ENCODE measurements at regions not wholly inside any gene's neighbourhood (a gene's known extent, or its start where the extent isn't known, plus 50 kb on each side); places are given as distances from the start of the nearest gene placed in this dataset.
"Not testable (repeated sequence)": the region's sequence is repeated elsewhere in the genome, so short reads cannot be mapped to it uniquely, and the experiment has no call there.

- no peak for DNase-seq (ENCODE audit: low read depth)
Observed at GRCh38 chr2:220347626-220348025, 720.2 kb downstream of the SLC4A3 start.

GRCh38 chr2:220348206-220348605 lies 720.8 kb downstream of the SLC4A3 start:
- no peak for DNase-seq (ENCODE audit: low read depth)

GRCh38 chr2:220353897-220354296 lies 726.5 kb downstream of the SLC4A3 start:
- no peak for DNase-seq (ENCODE audit: low read depth)

GRCh38 chr2:220356076-220356475 lies 728.6 kb downstream of the SLC4A3 start:
- no peak for DNase-seq (ENCODE audit: low read depth)

GRCh38 chr2:220365023-220365422 lies 737.6 kb downstream of the SLC4A3 start:
- no peak for DNase-seq (ENCODE audit: low read depth)

GRCh38 chr2:220366765-220367164 lies 739.3 kb downstream of the SLC4A3 start:
- DNase-seq (ENCODE audit: low read depth): no peak

GRCh38 chr2:220370764-220371163 lies 743.3 kb downstream of the SLC4A3 start:
- DNase-seq (ENCODE audit: low read depth): no peak

- DNase-seq (ENCODE audit: low read depth): no peak
Observed at GRCh38 chr2:220371211-220371610, 743.8 kb downstream of the SLC4A3 start.

GRCh38 chr2:220373878-220374277 lies 746.4 kb downstream of the SLC4A3 start:
- DNase-seq (ENCODE audit: low read depth): no peak

GRCh38 chr2:220374282-220374681 lies 746.9 kb downstream of the SLC4A3 start:
- no peak for DNase-seq (ENCODE audit: low read depth)

GRCh38 chr2:220377482-220378155 lies 750.2 kb downstream of the SLC4A3 start:
- no peak for DNase-seq (ENCODE audit: low read depth)

GRCh38 chr2:220387758-220388157 lies 760.3 kb downstream of the SLC4A3 start:
- not testable (repeated sequence) for DNase-seq (ENCODE audit: low read depth)

- DNase-seq (ENCODE audit: low read depth): no peak
Observed at GRCh38 chr2:220393711-220394110, 766.3 kb downstream of the SLC4A3 start.

GRCh38 chr2:220394433-220394832 lies 767.0 kb downstream of the SLC4A3 start:
- no peak for DNase-seq (ENCODE audit: low read depth)

GRCh38 chr2:220396287-220396686 lies 768.9 kb downstream of the SLC4A3 start:
- no peak for DNase-seq (ENCODE audit: low read depth)

GRCh38 chr2:220410296-220410695 lies 782.9 kb downstream of the SLC4A3 start:
- no peak for DNase-seq (ENCODE audit: low read depth)

GRCh38 chr2:220417503-220417902 lies 790.1 kb downstream of the SLC4A3 start:
- no peak for DNase-seq (ENCODE audit: low read depth)

- no peak for DNase-seq (ENCODE audit: low read depth)
Observed at GRCh38 chr2:220419647-220420046, 792.2 kb downstream of the SLC4A3 start.

GRCh38 chr2:220420820-220421219 lies 793.4 kb downstream of the SLC4A3 start:
- DNase-seq (ENCODE audit: low read depth): no peak

- no peak for DNase-seq (ENCODE audit: low read depth)
Observed at GRCh38 chr2:220422676-220423075, 795.2 kb downstream of the SLC4A3 start.

GRCh38 chr2:220424561-220424960 lies 797.1 kb downstream of the SLC4A3 start:
- DNase-seq (ENCODE audit: low read depth): no peak

- no peak for DNase-seq (ENCODE audit: low read depth)
Observed at GRCh38 chr2:220432645-220433044, 805.2 kb downstream of the SLC4A3 start.

GRCh38 chr2:220433131-220433530 lies 805.7 kb downstream of the SLC4A3 start:
- no peak for DNase-seq (ENCODE audit: low read depth)

- DNase-seq (ENCODE audit: low read depth): no peak
Observed at GRCh38 chr2:220434385-220434784, 807.0 kb downstream of the SLC4A3 start.

Data from stimulated activated CD8-positive, alpha-beta memory T cell treated with anti-CD3 and anti-CD28 coated beads, Interleukin-12 subunit alpha, Interleukin-12 subunit beta, amount 100 ng/mL, for 1 hour (primary cell).